Type B pancreatic cell (in vitro differentiated cells): ENCODE measurements at regions not wholly inside any gene's neighbourhood (a gene's known extent, or its start where the extent isn't known, plus 50 kb on each side); places are given as distances from the start of the nearest gene placed in this dataset.
A peak's percentile ranks its signal among the peaks of the same experiment; 100 is the strongest.

Experiments
- DNase-seq: peaks from one replicate; pipeline ENCODE4 v3.0.0; 2021; ENCODE audit warnings: mixed read lengths; ENCODE audit not compliant: unreplicated experiment; ENCODE audit errors: extremely low spot score
- H3K27ac Mint-ChIP-seq: 2 replicates; pipeline ENCODE4 v1.8.0; 2021; ENCODE audit warnings: mild to moderate bottlenecking, mixed read lengths
- H3K27me3 Mint-ChIP-seq: 2 replicates; pipeline ENCODE4 v1.8.0; 2021; ENCODE audit warnings: mixed read lengths
- H3K36me3 Mint-ChIP-seq: 2 replicates; pipeline ENCODE4 v1.8.0; 2021; ENCODE audit warnings: mixed read lengths
- H3K4me1 Mint-ChIP-seq: one replicate; pipeline ENCODE4 v1.8.0; 2021; ENCODE audit warnings: mixed read lengths; ENCODE audit not compliant: unreplicated experiment
- H3K4me3 Mint-ChIP-seq: 2 replicates; pipeline ENCODE4 v1.8.0; 2021; ENCODE audit warnings: mild to moderate bottlenecking, mixed read lengths
- H3K9me3 Mint-ChIP-seq: 2 replicates; pipeline ENCODE4 v1.8.0; 2021; ENCODE audit warnings: mixed read lengths
- CTCF ChIP-seq: fragments of 200-600 bp; sonication (generic); conservative IDR thresholded peaks from 2 replicates; pipeline ENCODE4 v1.5.0; 2021; ENCODE audit warnings: antibody characterized with exemption, mild to moderate bottlenecking

DNA sequence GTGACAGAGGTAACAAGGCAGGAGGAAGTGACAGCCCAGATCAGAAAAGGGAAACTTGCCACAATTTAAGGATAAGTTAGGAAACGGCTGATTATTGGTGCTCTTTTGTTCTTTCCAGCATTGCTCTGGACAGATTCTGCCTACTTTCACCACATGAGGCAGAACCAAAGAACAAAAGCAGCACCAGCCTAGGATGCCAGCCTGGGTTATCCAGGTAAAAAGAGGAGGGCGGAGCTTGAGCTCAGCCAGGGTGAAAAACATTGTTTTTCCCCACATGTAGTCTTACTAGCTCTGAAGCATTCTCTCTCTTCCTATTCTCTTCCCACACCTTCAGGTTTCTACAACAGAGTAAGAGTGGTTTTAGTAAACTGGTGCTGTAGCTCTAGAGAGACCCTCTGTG lies 300.5 kb downstream of the TMX3 start:
- DNase-seq, result no peak
- TF ChIP-seq CTCF, result no peak
- H3K4me1 Mint-ChIP-seq, result no peaks in the 10 kb centered on the region
- H3K4me3 Mint-ChIP-seq, result peak overlapping the region; percentile 39
- peak overlapping the region; percentile 69 for H3K27ac Mint-ChIP-seq
- H3K9me3 Mint-ChIP-seq, result peaks cover 5% of the 10 kb centered on the region
- no peaks in the 10 kb centered on the region for H3K27me3 Mint-ChIP-seq
- no peaks in the 10 kb centered on the region for H3K36me3 Mint-ChIP-seq

GRCh38 chr18:68409576-68409975 lies 305.3 kb downstream of the TMX3 start:
- H3K27ac Mint-ChIP-seq, result no peak overlapping the region
- no peaks in the 10 kb centered on the region for H3K9me3 Mint-ChIP-seq
- DNase-seq, result no peak

GRCh38 chr18:68406761-68407160 lies 308.1 kb downstream of the TMX3 start:
- Mint-ChIP-seq H3K27ac (no peak overlapping the region), H3K4me3 (no peak overlapping the region), H3K27me3 (no peaks in the 10 kb centered on the region), H3K36me3 (no peaks in the 10 kb centered on the region), H3K4me1 (no peaks in the 10 kb centered on the region), H3K9me3 (no peaks in the 10 kb centered on the region)
- no peak for TF ChIP-seq CTCF
- no peak for DNase-seq

More at GRCh38 chr18:68409576-68409975, 305.3 kb downstream of the TMX3 start:
- no peaks in the 10 kb centered on the region for H3K4me1 Mint-ChIP-seq
- no peak overlapping the region for H3K4me3 Mint-ChIP-seq
- H3K36me3 Mint-ChIP-seq, result no peaks in the 10 kb centered on the region
- no peak for TF ChIP-seq CTCF
- no peaks in the 10 kb centered on the region for H3K27me3 Mint-ChIP-seq

DNA sequence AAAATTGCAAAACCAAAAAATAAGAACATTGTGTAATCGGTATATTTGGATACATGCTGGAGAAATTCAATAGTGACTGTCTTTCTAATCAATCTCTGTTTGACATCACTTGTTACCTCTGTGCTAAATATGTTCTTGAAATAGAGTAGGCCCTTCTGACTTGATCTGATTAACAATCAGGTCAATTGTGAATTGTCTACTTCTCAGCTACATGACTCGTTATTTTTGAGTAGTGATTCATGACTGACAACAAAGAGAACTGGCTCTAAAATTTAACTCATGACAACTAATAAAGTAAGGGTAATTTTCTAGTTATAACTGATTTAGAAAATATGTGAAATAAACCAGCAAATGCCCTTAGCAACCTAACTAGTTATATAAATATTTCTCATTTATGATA lies 312.1 kb downstream of the TMX3 start:
- Mint-ChIP-seq H3K27me3 (no peaks in the 10 kb centered on the region), H3K9me3 (no peaks in the 10 kb centered on the region), H3K36me3 (no peaks in the 10 kb centered on the region), H3K27ac (no peak overlapping the region), H3K4me1 (no peaks in the 10 kb centered on the region), H3K4me3 (no peak overlapping the region)
- DNase-seq, result no peak
- TF ChIP-seq CTCF, result no peak

GRCh38 chr18:68400889-68401288 lies 314.0 kb downstream of the TMX3 start:
- no peaks in the 10 kb centered on the region for H3K4me1 Mint-ChIP-seq
- H3K27me3 Mint-ChIP-seq, result no peaks in the 10 kb centered on the region
- no peaks in the 10 kb centered on the region for H3K9me3 Mint-ChIP-seq
- H3K36me3 Mint-ChIP-seq, result no peaks in the 10 kb centered on the region
- H3K27ac Mint-ChIP-seq, result no peak overlapping the region
- TF ChIP-seq CTCF, result no peak
- DNase-seq, result no peak
- no peak overlapping the region for H3K4me3 Mint-ChIP-seq

DNA sequence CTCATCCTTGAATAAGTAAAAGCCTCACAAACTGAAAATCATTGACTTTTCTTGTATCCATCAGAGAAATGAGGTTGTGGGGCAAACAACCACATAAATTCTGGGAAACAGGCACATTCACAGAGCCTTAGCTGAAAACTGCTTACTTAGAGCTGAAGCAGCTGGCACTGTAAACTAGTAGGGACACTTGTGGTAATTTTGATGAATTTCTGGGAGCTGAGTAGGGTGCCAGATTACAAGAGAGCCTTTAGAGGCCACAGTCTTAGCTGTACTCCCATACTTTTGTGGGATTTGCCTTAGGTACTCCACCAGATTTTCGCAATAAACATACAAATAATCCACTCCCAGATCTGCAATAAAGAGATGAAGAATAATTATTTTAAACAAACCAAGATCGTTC lies 315.2 kb downstream of the TMX3 start:
- TF ChIP-seq CTCF, result no peak
- Mint-ChIP-seq H3K36me3 (no peaks in the 10 kb centered on the region), H3K27ac (no peak overlapping the region), H3K9me3 (no peaks in the 10 kb centered on the region), H3K27me3 (no peaks in the 10 kb centered on the region), H3K4me1 (no peaks in the 10 kb centered on the region), H3K4me3 (no peak overlapping the region)
- DNase-seq, result no peak
